ENCODE measurements at regions not wholly inside any gene's neighbourhood (a gene's known extent, or its start where the extent isn't known, plus 50 kb on each side); places are given as distances from the start of the nearest gene placed in this dataset.

- TF ChIP-seq GATA3 (IDR thresholded peaks at IDR 0.05; ENCODE audit: low read depth, low read length): no peak
- no peak for TF ChIP-seq GATA2 (IDR thresholded peaks at IDR 0.05; ENCODE audit: low read depth, low read length)
Measured at GRCh38 chr13:105552078-105552477, 983.4 kb downstream of the EFNB2 start.

Measured in SH-SY5Y (cell line).